Lung (tissue), 11 donors: ENCODE measurements at regions not wholly inside any gene's neighbourhood (a gene's known extent, or its start where the extent isn't known, plus 50 kb on each side); places are given as distances from the start of the nearest gene placed in this dataset.

ENCODE experiments used
- ATAC-seq: fragments of 200-7000 bp; cut with Tn5 transposase; one replicate; pipeline ENCODE4 v1.9.1; 2020; ENCODE audit warnings: moderate number of reproducible peaks; ENCODE audit not compliant: insufficient read depth, low FRiP score
- DNase-seq, 3 donors: peaks; one replicate each; pipeline ENCODE4 v3.0.0-alpha.2; 2013 to 2017
- H3K27ac ChIP-seq, 2 donors: one replicate each; pipeline ENCODE4 v1.5.1; 2013; ENCODE audit warnings: mild to moderate bottlenecking in 2 of 2, moderate library complexity in 2 of 2, control low read depth in 1 of 2, inconsistent platforms in 1 of 2, low read depth in 1 of 2, low read length in 1 of 2
- H3K27me3 ChIP-seq, 3 donors: one replicate each; pipeline ENCODE4 v1.5.1; 2013; ENCODE audit warnings: low read length in 2 of 3; ENCODE audit not compliant: control insufficient read depth in 3 of 3, insufficient read depth in 3 of 3
- H3K36me3 ChIP-seq, 4 donors: one replicate each; pipeline ENCODE4 v1.5.1; 2013; ENCODE audit warnings: low read length in 4 of 4, mild to moderate bottlenecking in 1 of 4, moderate library complexity in 1 of 4; ENCODE audit not compliant: control insufficient read depth in 4 of 4, insufficient read depth in 4 of 4
- H3K4me1 ChIP-seq, 5 donors: one replicate each; pipeline ENCODE4 v1.5.1; 2013; ENCODE audit warnings: low read length in 5 of 5, mild to moderate bottlenecking in 2 of 5, moderate library complexity in 1 of 5; ENCODE audit not compliant: control insufficient read depth in 5 of 5, insufficient read depth in 5 of 5
- H3K4me3 ChIP-seq: one replicate; pipeline ENCODE4 v1.5.1; 2013; ENCODE audit warnings: mild to moderate bottlenecking, control low read depth, moderate library complexity
- H3K9ac ChIP-seq, 2 donors: one replicate each; pipeline ENCODE4 v1.5.1; 2013; ENCODE audit warnings: low read length in 2 of 2, control low read depth in 1 of 2; ENCODE audit not compliant: insufficient read depth in 1 of 2
- H3K9me3 ChIP-seq, 4 donors: one replicate each; pipeline ENCODE4 v1.5.1; 2013; ENCODE audit warnings: low read length in 3 of 4, mild to moderate bottlenecking in 1 of 4, moderate library complexity in 1 of 4; ENCODE audit not compliant: control insufficient read depth in 4 of 4, insufficient read depth in 3 of 4
- CTCF ChIP-seq: IDR thresholded peaks from 2 replicates; pipeline ENCODE4 v1.5.1; 2012; ENCODE audit warnings: mild to moderate bottlenecking; ENCODE audit errors: control extremely low read depth, extremely low read depth
- WGBS, 2 donors: extraction: QIAGEN DNeasy Blood & Tissue Kit; methylation state at CpG; one replicate each; pipeline ENCODE4 v1.1.7; 2013; 5-methylcytosine and 5-hydroxymethylcytosine counted together
- donor health status: control.
- donor health status: control.
- donor health status: Bipolar disorder and iron deficiency.
- donor health status: healthy.
- donor health status: DM: yes; HTN: yes; CAD: no.

DNA sequence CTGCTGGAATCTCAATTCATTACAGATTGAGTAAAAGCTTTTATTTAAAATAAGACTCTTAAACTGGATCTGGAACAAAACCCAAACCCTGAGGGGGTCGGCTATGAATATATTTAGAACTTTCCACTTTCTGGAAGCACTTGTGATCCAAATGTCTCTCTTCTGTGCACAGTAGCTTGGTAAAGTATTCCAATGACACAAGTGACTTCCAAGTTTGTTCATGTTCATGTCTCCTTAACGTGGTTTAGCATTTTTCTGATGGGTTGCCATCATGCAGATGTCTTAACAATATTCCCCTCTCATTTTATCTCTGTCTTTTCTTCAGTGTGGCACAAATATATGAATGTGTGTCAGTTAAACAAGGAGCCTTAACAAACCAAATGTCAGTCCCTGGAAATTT, 191.9 kb upstream of the SORCS1 start:
- 67 to 80% methylated on average over 2 of the region's 2 CpGs for WGBS, 2 donors
- Histone ChIP-seq H3K27ac (no peak overlapping the region), H3K36me3 (no peaks in the 10 kb centered on the region), H3K27me3 (no peaks in the 10 kb centered on the region), H3K4me1 (no peaks in the 10 kb centered on the region), H3K4me3 (no peak overlapping the region), H3K9me3 (no peaks in the 10 kb centered on the region), H3K9ac (no peak overlapping the region)
- no peak for TF ChIP-seq CTCF
- ATAC-seq (no peak), DNase-seq (no peak)

DNA sequence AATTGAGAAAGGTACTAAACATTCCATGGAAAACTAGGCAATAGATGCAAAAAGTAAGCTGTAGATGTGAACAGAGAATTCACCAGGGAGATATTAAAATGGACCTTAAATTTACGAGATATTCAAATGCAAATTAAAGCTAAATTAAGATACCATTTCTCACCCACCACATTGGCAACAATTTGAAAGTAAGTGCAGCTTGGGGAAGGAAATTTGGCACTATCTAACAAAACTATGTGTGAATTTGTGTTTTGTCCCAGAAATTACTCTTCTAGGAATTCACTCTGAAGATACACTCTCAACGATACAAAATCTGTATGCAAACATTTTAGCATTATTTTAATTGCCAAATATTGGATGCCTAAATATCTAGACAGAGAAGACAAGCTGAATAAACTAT, 178.2 kb upstream of the SORCS1 start:
- no peak for DNase-seq
- H3K27me3 ChIP-seq, result no peaks in the 10 kb centered on the region
- no peak overlapping the region for H3K9ac ChIP-seq
- ATAC-seq, result no peak
- H3K36me3 ChIP-seq, result no peaks in the 10 kb centered on the region
- no peak for TF ChIP-seq CTCF
- no peak overlapping the region for H3K4me3 ChIP-seq
- 78 to 84% methylated on average over 2 of the region's 2 CpGs for WGBS, 2 donors
- H3K27ac ChIP-seq, result no peak overlapping the region
- H3K4me1 ChIP-seq, result peaks cover 0 to 2% (median 0%) of the 10 kb centered on the region in 5 donors
- H3K9me3 ChIP-seq, result peaks cover 0 to 8% (median 0%) of the 10 kb centered on the region in 4 donors

GRCh38 chr10:107341281-107341680, 176.8 kb upstream of the SORCS1 start:
- 92 to 95% methylated on average over 4 of the region's 4 CpGs for WGBS, 2 donors

More at GRCh38 chr10:107341281-107341680, 176.8 kb upstream of the SORCS1 start:
- Histone ChIP-seq H3K4me1 (peaks cover 0 to 2% (median 0%) of the 10 kb centered on the region in 5 donors), H3K4me3 (no peak overlapping the region), H3K27me3 (no peaks in the 10 kb centered on the region), H3K27ac (no peak overlapping the region), H3K9ac (no peak overlapping the region), H3K9me3 (peaks cover 0 to 8% (median 2%) of the 10 kb centered on the region in 4 donors), H3K36me3 (no peaks in the 10 kb centered on the region)
- no peak for TF ChIP-seq CTCF
- no peak for ATAC-seq
- DNase-seq, result no peak
